ENCODE measurements at regions not wholly inside any gene's neighbourhood (a gene's known extent, or its start where the extent isn't known, plus 50 kb on each side); places are given as distances from the start of the nearest gene placed in this dataset.

GRCh38 chr2:52658598-52658997, 1109.0 kb upstream of the CHAC2 start:
- no peak overlapping the region for H3K9ac ChIP-seq (ENCODE audit: low read length)
- no peaks in the 10 kb centered on the region for H4K20me1 ChIP-seq (ENCODE audit: insufficient read depth, low read depth, low read length)
- no peaks in the 10 kb centered on the region for H3K27me3 ChIP-seq (ENCODE audit: low read length)
- H3K9me2 ChIP-seq (replicated peaks; ENCODE audit: insufficient read depth, low read length) = no peaks in the 10 kb centered on the region
- no peak overlapping the region for H3K27ac ChIP-seq (ENCODE audit: low read length)
- H3K9me3 ChIP-seq (ENCODE audit: low read length) = peaks cover 4% of the 10 kb centered on the region
- DNase-seq = no peak
- H2AFZ ChIP-seq (ENCODE audit: low read length) = no peak overlapping the region
- H3K36me3 ChIP-seq (ENCODE audit: insufficient read depth, low read length) = no peaks in the 10 kb centered on the region
- no peaks in the 10 kb centered on the region for H3K79me2 ChIP-seq (ENCODE audit: low read length)
- H3K4me1 ChIP-seq (ENCODE audit: low read length) = no peaks in the 10 kb centered on the region
- no peak overlapping the region for H3K4me2 ChIP-seq (ENCODE audit: low read depth, low read length, poor library complexity, severe bottlenecking)
- no peak overlapping the region for H3K4me3 ChIP-seq (ENCODE audit: low read length)

GRCh38 chr2:52639692-52640091, 1127.9 kb upstream of the CHAC2 start:
- Histone ChIP-seq H3K27ac (ENCODE audit: low read length) (no peak overlapping the region), H3K4me1 (ENCODE audit: low read length) (no peaks in the 10 kb centered on the region), H4K20me1 (ENCODE audit: insufficient read depth, low read depth, low read length) (no peaks in the 10 kb centered on the region), H2AFZ (ENCODE audit: low read length) (no peak overlapping the region), H3K9ac (ENCODE audit: low read length) (no peak overlapping the region), H3K9me3 (ENCODE audit: low read length) (peaks cover 4% of the 10 kb centered on the region), H3K79me2 (ENCODE audit: low read length) (no peaks in the 10 kb centered on the region), H3K27me3 (ENCODE audit: low read length) (no peaks in the 10 kb centered on the region), H3K36me3 (ENCODE audit: insufficient read depth, low read length) (no peaks in the 10 kb centered on the region), H3K4me2 (ENCODE audit: low read depth, low read length, poor library complexity, severe bottlenecking) (no peak overlapping the region), H3K4me3 (ENCODE audit: low read length) (no peak overlapping the region), H3K9me2 (replicated peaks; ENCODE audit: insufficient read depth, low read length) (no peaks in the 10 kb centered on the region)
- no peak for DNase-seq

GRCh38 chr2:52632543-52632942, 1135.1 kb upstream of the CHAC2 start:
- no peak for DNase-seq
- H3K4me2 ChIP-seq (ENCODE audit: low read depth, low read length, poor library complexity, severe bottlenecking) = no peak overlapping the region
- no peaks in the 10 kb centered on the region for H3K79me2 ChIP-seq (ENCODE audit: low read length)

GRCh38 chr2:52629944-52630343, 1137.7 kb upstream of the CHAC2 start:
- no peak overlapping the region for H2AFZ ChIP-seq (ENCODE audit: low read length)
- no peak overlapping the region for H3K27ac ChIP-seq (ENCODE audit: low read length)
- H3K27me3 ChIP-seq (ENCODE audit: low read length) = no peaks in the 10 kb centered on the region
- H3K4me3 ChIP-seq (ENCODE audit: low read length) = no peak overlapping the region
- H3K9me3 ChIP-seq (ENCODE audit: low read length) = no peaks in the 10 kb centered on the region; the same call in none of the 2 replicates
- H3K4me1 ChIP-seq (ENCODE audit: low read length) = no peaks in the 10 kb centered on the region
- no peak overlapping the region for H3K4me2 ChIP-seq (ENCODE audit: low read depth, low read length, poor library complexity, severe bottlenecking)
- DNase-seq = no peak
- no peaks in the 10 kb centered on the region for H4K20me1 ChIP-seq (ENCODE audit: insufficient read depth, low read depth, low read length)
- no peaks in the 10 kb centered on the region for H3K79me2 ChIP-seq (ENCODE audit: low read length)
- 0 out of 2 replicates have a peak, but pooled peaks cover under 1% of the 10 kb centered on the region for H3K9me2 ChIP-seq (replicated peaks; ENCODE audit: insufficient read depth, low read length)
- H3K36me3 ChIP-seq (ENCODE audit: insufficient read depth, low read length) = no peaks in the 10 kb centered on the region
- no peak overlapping the region for H3K9ac ChIP-seq (ENCODE audit: low read length)

More at GRCh38 chr2:52632543-52632942, 1135.1 kb upstream of the CHAC2 start:
- no peaks in the 10 kb centered on the region; the same call in none of the 2 replicates for H3K9me3 ChIP-seq (ENCODE audit: low read length)
- H3K9me2 ChIP-seq (replicated peaks; ENCODE audit: insufficient read depth, low read length) = no peaks in the 10 kb centered on the region
- H3K36me3 ChIP-seq (ENCODE audit: insufficient read depth, low read length) = no peaks in the 10 kb centered on the region
- no peaks in the 10 kb centered on the region for H3K27me3 ChIP-seq (ENCODE audit: low read length)
- H3K4me3 ChIP-seq (ENCODE audit: low read length) = no peak overlapping the region
- no peak overlapping the region for H3K9ac ChIP-seq (ENCODE audit: low read length)
- H3K4me1 ChIP-seq (ENCODE audit: low read length) = no peaks in the 10 kb centered on the region
- no peaks in the 10 kb centered on the region for H4K20me1 ChIP-seq (ENCODE audit: insufficient read depth, low read depth, low read length)
- H2AFZ ChIP-seq (ENCODE audit: low read length) = no peak overlapping the region
- no peak overlapping the region for H3K27ac ChIP-seq (ENCODE audit: low read length)

- Histone ChIP-seq H3K4me2 (ENCODE audit: low read depth, low read length, poor library complexity, severe bottlenecking) (no peak overlapping the region), H3K9me3 (ENCODE audit: low read length) (no peaks in the 10 kb centered on the region; the same call in none of the 2 replicates), H3K4me1 (ENCODE audit: low read length) (no peaks in the 10 kb centered on the region), H3K36me3 (ENCODE audit: insufficient read depth, low read length) (no peaks in the 10 kb centered on the region), H4K20me1 (ENCODE audit: insufficient read depth, low read depth, low read length) (no peaks in the 10 kb centered on the region), H3K79me2 (ENCODE audit: low read length) (no peaks in the 10 kb centered on the region), H3K9ac (ENCODE audit: low read length) (no peak overlapping the region), H3K27me3 (ENCODE audit: low read length) (no peaks in the 10 kb centered on the region), H3K27ac (ENCODE audit: low read length) (no peak overlapping the region), H2AFZ (ENCODE audit: low read length) (no peak overlapping the region), H3K4me3 (ENCODE audit: low read length) (no peak overlapping the region), H3K9me2 (replicated peaks; ENCODE audit: insufficient read depth, low read length) (0 out of 2 replicates have a peak, but pooled peaks cover 5% of the 10 kb centered on the region)
- no peak for DNase-seq
Observed at GRCh38 chr2:52629531-52629930, 1138.1 kb upstream of the CHAC2 start.

GRCh38 chr2:52622266-52622665, 1145.3 kb upstream of the CHAC2 start:
- no peak overlapping the region for H3K4me3 ChIP-seq (ENCODE audit: low read length)
- 0 out of 2 replicates have a peak, but pooled peaks cover 5% of the 10 kb centered on the region for H3K9me2 ChIP-seq (replicated peaks; ENCODE audit: insufficient read depth, low read length)
- DNase-seq = no peak
- no peaks in the 10 kb centered on the region for H3K79me2 ChIP-seq (ENCODE audit: low read length)
- no peak overlapping the region for H3K9ac ChIP-seq (ENCODE audit: low read length)
- H3K9me3 ChIP-seq (ENCODE audit: low read length) = no peaks in the 10 kb centered on the region; the same call in none of the 2 replicates
- H3K4me1 ChIP-seq (ENCODE audit: low read length) = no peaks in the 10 kb centered on the region
- no peaks in the 10 kb centered on the region for H4K20me1 ChIP-seq (ENCODE audit: insufficient read depth, low read depth, low read length)
- H2AFZ ChIP-seq (ENCODE audit: low read length) = no peak overlapping the region
- no peaks in the 10 kb centered on the region for H3K36me3 ChIP-seq (ENCODE audit: insufficient read depth, low read length)
- no peaks in the 10 kb centered on the region for H3K27me3 ChIP-seq (ENCODE audit: low read length)
- H3K4me2 ChIP-seq (ENCODE audit: low read depth, low read length, poor library complexity, severe bottlenecking) = no peak overlapping the region
- H3K27ac ChIP-seq (ENCODE audit: low read length) = no peak overlapping the region

- H2AFZ ChIP-seq (ENCODE audit: low read length) = no peak overlapping the region
- no peak overlapping the region for H3K4me2 ChIP-seq (ENCODE audit: low read depth, low read length, poor library complexity, severe bottlenecking)
- no peaks in the 10 kb centered on the region for H3K79me2 ChIP-seq (ENCODE audit: low read length)
- H3K27ac ChIP-seq (ENCODE audit: low read length) = no peak overlapping the region
- no peak overlapping the region for H3K9ac ChIP-seq (ENCODE audit: low read length)
- no peak overlapping the region for H3K4me3 ChIP-seq (ENCODE audit: low read length)
- H3K27me3 ChIP-seq (ENCODE audit: low read length) = no peaks in the 10 kb centered on the region
- H3K9me2 ChIP-seq (replicated peaks; ENCODE audit: insufficient read depth, low read length) = no peaks in the 10 kb centered on the region
- H3K4me1 ChIP-seq (ENCODE audit: low read length) = no peaks in the 10 kb centered on the region
- H3K36me3 ChIP-seq (ENCODE audit: insufficient read depth, low read length) = no peaks in the 10 kb centered on the region
- no peaks in the 10 kb centered on the region for H4K20me1 ChIP-seq (ENCODE audit: insufficient read depth, low read depth, low read length)
- H3K9me3 ChIP-seq (ENCODE audit: low read length) = peaks cover 6% of the 10 kb centered on the region; the same call in 1 of the 2 replicates
- DNase-seq = no peak
Observed at GRCh38 chr2:52613064-52613463, 1154.5 kb upstream of the CHAC2 start.

- Histone ChIP-seq H3K4me3 (ENCODE audit: low read length) (no peak overlapping the region), H3K9ac (ENCODE audit: low read length) (no peak overlapping the region), H2AFZ (ENCODE audit: low read length) (no peak overlapping the region), H3K4me1 (ENCODE audit: low read length) (no peaks in the 10 kb centered on the region), H3K4me2 (ENCODE audit: low read depth, low read length, poor library complexity, severe bottlenecking) (no peak overlapping the region), H3K9me2 (replicated peaks; ENCODE audit: insufficient read depth, low read length) (no peaks in the 10 kb centered on the region), H3K79me2 (ENCODE audit: low read length) (no peaks in the 10 kb centered on the region), H4K20me1 (ENCODE audit: insufficient read depth, low read depth, low read length) (no peaks in the 10 kb centered on the region), H3K36me3 (ENCODE audit: insufficient read depth, low read length) (no peaks in the 10 kb centered on the region), H3K9me3 (ENCODE audit: low read length) (peaks cover 10% of the 10 kb centered on the region; the same call in 1 of the 2 replicates), H3K27me3 (ENCODE audit: low read length) (no peaks in the 10 kb centered on the region), H3K27ac (ENCODE audit: low read length) (no peak overlapping the region)
- DNase-seq = no peak
Observed at GRCh38 chr2:52611759-52612158, 1155.8 kb upstream of the CHAC2 start.

GRCh38 chr2:52608030-52608429, 1159.6 kb upstream of the CHAC2 start:
- DNase-seq = no peak
- Histone ChIP-seq H2AFZ (ENCODE audit: low read length) (no peak overlapping the region), H3K9me2 (replicated peaks; ENCODE audit: insufficient read depth, low read length) (no peaks in the 10 kb centered on the region), H3K4me1 (ENCODE audit: low read length) (no peaks in the 10 kb centered on the region), H3K4me3 (ENCODE audit: low read length) (no peak overlapping the region), H3K9ac (ENCODE audit: low read length) (no peak overlapping the region), H3K79me2 (ENCODE audit: low read length) (no peaks in the 10 kb centered on the region), H3K27ac (ENCODE audit: low read length) (no peak overlapping the region), H4K20me1 (ENCODE audit: insufficient read depth, low read depth, low read length) (no peaks in the 10 kb centered on the region), H3K36me3 (ENCODE audit: insufficient read depth, low read length) (no peaks in the 10 kb centered on the region), H3K4me2 (ENCODE audit: low read depth, low read length, poor library complexity, severe bottlenecking) (no peak overlapping the region), H3K27me3 (ENCODE audit: low read length) (no peaks in the 10 kb centered on the region), H3K9me3 (ENCODE audit: low read length) (peaks cover 10% of the 10 kb centered on the region; the same call in 1 of the 2 replicates)

All from Karpas-422 (cell line).